ENCODE measurements at regions not wholly inside any gene's neighbourhood (a gene's known extent, or its start where the extent isn't known, plus 50 kb on each side); places are given as distances from the start of the nearest gene placed in this dataset.
"Not testable (repeated sequence)": the region's sequence is repeated elsewhere in the genome, so short reads cannot be mapped to it uniquely, and the experiment has no call there.

DNA sequence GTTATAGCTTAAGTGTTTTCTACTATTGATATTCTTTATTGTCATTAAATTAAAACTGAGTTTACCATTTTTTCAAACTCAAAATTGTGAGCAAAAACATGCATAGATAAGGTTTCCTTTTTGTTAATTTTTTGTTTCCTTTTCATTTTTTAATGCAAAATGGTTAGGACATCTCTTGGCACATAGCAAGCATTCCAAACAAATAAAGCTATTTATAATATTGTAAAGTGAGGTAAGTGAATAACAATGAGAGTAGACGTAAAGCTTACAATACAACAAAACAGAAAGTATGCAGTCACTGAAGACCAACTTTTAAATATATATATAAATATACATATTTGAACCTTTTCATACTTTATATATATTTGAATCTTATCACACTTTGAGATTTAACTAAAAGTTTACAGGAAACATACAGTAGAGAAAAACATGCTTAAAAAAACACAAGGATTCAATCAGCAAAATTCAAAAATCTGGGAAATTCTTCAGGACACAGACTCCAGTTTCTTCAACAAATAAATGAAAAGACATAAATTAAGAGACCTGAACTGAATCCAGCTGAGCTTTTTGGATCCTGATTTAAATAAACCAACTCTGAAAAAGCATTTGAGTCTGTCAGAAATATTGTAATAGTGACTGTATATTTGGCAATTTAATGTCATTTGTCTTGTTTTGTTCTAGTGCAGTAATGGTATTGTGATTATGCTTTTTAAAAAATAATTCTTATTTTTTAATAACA, 67.5 kb upstream of the SAMSN1 start:
- DNase-seq, result no peak

DNA sequence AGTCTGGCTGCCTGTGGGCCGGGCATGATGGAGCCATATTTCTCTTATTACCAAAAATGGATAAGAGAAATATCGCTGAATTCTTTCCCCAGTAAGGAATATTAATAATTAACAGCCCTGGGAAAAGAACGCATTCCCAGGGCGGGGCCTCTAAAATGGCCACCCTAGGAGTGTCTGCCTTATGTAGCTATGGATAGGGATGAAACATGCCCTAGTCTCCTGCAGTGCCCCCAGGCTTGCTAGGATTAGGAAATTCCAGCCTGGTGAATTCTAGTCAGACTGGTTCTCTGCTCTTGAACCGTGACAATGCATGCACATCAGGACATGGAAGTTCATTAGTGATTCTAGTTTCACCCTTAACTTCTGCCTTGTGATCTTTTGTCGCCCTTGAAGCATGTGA, 64.0 kb upstream of the SAMSN1 start:
- DNase-seq, result not testable (repeated sequence)

DNA sequence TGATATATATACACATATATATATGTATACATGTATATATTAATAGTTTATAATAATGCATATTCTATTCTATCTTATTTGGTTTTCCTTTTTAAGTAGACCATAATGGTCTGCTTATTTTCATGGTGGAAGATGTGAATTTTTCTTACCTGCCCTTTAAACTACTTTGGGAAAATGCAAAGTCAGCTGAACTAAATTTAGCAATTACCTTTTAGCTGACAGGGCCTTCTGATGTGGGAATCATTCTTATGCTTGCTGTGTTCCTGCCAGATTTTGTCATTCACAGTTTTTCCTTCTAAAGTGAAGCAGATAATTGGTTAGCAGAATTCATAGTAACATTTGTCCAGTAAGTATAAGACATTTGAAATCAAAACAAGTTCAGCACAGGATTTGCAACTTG, 63.2 kb upstream of the SAMSN1 start:
- DNase-seq, result no peak

DNA sequence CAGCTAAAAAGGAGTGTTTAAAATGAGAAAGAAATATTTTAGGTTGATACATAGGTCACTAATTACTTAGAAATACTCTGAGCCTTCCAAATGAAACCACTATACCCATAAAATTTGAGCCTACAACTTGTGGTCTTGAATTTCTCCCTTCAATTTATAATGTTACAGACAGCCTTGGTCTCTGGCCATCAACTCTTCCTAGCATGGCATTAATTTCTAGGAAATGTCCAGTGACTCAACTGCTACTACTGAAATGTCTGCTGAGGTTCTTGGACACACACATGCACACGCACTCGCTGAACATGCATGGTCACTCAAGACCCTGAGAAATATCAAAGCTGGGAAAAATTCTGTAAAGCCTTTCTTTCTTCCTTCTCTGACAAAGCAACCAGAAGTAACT, 61.1 kb upstream of the SAMSN1 start:
- DNase-seq, result no peak

DNA sequence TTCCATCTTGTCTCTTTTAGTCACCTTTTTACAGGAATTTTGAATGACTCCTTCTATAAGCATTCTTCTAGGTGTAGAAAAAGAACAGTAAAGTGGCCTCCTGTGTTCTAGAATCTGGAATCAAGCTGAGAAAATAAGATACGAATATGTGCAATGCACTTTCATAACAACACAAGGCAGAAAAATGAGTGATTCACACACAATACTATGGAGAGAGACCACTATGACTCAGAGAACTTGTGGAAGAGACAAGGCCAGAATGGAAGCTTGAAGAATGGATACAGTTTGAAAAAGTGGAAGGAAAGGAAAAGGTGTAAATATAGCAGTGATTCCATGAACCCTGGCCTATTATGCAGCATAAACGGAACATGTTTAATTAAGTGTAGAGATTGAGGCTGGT, 57.1 kb upstream of the SAMSN1 start:
- DNase-seq, result no peak

DNA sequence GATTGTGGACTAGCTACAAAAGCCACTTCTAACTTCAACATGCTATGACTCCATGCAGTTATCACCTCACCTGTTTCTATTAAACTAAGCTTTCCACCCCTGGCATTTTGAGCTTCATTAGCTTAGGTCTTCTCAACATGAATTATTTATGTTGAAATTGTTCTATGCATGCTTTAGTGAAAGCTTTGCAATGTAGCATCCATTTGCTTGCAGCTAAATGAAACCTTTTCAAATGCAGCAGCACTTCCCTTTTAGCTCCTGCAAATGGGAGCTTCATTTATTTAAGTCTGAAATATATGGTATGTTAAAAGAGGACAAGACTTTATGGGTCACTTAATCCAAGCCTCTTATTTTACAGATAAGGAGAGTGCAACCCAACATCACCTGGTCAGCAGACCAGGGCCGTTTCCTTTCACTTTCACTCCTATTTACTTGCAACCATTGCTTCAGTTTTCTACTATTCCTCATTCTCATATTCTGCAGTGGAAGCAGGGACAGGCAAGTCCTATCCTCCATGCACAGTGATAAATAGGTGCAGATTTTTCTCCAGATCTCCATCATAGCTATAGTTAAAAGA, 56.4 kb upstream of the SAMSN1 start:
- no peak for DNase-seq

DNA sequence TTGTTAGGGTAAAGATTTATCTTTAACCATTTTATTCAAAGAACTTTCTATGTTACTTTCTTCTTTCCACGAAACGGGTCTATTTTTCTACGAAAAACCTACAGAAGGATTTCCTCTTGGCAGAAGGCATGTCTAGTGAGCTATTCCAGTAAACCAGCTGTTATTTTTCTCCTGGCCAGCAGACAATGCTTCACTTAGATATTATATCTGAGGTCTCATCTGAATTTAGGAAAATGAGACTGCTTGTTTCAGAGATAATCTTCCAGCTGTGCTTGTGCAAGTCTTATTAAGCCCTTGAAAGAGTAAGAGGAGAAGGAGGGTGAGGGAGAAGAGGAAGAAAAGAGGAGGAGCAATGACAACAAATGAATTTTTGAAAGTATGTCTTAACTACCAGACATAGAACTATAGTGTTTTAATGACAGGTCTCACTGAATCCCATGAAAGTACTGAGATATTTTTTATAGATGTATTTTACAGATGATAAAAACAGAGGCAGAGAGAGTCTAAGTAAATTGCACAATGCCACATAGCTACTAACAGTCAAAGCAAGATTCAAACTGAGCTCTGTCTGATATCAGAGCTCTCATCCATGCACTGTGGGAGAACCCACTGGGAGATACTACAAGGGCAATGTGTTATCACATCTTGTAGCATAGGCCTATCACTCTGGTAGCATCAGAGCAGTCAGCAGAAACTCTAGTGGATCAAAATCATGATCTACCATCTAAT, 54.6 kb upstream of the SAMSN1 start:
- DNase-seq, result no peak

DNA sequence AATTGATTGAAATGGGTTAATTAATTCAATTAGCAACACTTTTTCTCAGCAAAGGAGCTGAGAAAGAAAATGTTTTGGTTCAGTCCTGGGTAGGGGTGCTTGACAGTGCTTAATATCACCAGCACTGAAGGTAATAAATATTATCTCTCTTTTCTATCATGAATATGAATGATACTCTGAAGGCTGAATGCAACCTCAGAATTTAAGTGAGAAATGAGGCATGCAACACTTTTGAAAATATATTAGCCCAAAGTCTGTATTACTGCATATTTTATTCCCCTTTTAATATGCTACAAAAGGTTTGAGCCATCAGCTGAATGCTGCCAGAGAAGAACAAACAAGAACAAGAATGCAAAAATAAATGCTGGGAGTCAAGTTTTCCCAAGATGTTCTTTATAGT, 52.0 kb upstream of the SAMSN1 start:
- no peak for DNase-seq
